GM21737 (cell line): ENCODE measurements at regions not wholly inside any gene's neighbourhood (a gene's known extent, or its start where the extent isn't known, plus 50 kb on each side); places are given as distances from the start of the nearest gene placed in this dataset.
"Not testable (repeated sequence)": the region's sequence is repeated elsewhere in the genome, so short reads cannot be mapped to it uniquely, and the experiment has no call there.

Experiments used
- ATAC-seq: cut with Tn5 transposase; IDR thresholded peaks from one replicate; pipeline ENCODE4 v1.9.1; 2021; ENCODE audit warnings: mild to moderate bottlenecking, moderate library complexity; ENCODE audit not compliant: unreplicated experiment

GRCh38 chr3:191518861-191519260 is 57.9 kb downstream of the PYDC2 start:
- ATAC-seq, result no peak

- no peak for ATAC-seq
Measured at GRCh38 chr3:191521055-191521454, 60.1 kb downstream of the PYDC2 start.

DNA sequence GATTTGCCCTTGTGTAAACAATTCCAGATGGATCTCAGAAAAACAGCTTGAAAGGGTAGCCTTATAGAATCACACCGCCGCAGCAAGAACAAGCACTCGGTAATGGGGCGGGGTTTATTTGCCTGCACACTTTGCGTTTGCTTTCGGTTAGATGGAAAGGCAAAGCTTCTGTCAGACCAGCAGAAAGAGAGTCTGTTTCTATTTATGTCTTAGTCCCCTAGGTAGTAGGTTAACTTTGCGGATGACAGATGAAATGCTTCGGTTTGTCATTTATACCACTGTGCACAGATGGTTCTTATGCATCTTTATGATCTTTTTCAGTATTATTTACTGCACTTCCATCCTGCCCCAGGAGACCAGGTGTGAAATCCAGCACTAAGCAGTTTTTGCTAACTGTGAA is 62.2 kb downstream of the PYDC2 start:
- no peak for ATAC-seq

- ATAC-seq, result no peak
Measured at GRCh38 chr3:191528589-191528988, 67.6 kb downstream of the PYDC2 start.

DNA sequence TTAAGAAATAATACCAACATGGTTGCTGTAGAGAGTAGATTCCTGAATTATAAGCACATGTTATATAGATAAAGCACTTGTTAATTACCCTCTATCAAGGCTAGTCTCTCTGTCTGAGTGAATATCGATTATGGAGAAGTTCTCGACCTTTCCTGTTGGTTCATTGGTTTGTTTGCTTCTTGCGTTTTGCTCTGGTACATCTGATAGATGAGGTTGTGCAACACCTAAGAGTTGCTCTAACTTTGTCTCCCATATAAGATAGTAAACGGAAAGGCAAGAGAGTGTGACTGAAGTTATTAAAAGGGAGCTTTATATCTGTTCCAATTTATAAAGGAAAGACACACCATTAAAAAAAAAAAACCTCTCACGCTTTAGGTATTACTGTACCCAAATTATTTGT is 69.0 kb downstream of the PYDC2 start:
- ATAC-seq, result no peak

- no peak for ATAC-seq
Measured at GRCh38 chr3:191531434-191531972, 70.5 kb downstream of the PYDC2 start.

DNA sequence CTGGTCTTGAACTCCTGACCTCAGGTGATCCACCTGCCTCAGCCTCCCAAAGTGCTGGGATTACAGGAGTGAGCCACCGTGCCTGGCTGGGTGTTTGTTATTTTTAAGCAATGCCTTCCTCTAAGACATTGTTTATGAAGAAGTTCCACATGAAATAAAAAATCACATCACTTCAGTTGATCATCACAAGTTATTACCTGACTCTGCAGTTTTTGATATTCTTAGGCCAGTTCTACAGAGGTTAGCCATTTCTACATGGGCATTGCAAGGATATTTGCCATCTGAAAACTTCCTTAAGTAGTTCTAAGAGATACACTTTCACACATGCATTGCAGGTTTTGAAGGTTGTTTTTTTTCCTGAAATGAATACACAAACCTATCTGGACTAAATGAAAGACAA is 82.1 kb downstream of the PYDC2 start:
- no peak for ATAC-seq

- no peak for ATAC-seq
Measured at GRCh38 chr3:191543897-191544296, 82.9 kb downstream of the PYDC2 start.

DNA sequence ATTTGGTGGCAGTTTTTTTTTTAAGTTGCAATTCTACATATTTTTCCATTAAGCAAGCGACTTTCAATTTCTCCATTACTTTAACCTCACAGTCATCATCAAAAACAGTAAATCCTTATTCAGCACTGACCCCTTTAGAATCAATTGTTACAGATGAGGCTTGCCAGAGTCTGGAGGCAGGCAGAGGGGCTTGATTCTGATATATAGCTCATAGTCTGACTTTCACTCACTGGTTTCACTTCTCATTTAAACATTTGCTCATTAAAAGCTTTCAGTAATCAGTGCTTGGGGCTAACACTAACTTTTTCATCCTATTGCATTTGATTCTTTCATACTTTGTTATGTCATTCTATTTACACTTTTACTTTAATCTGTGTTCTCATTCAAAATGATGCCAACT is 88.4 kb downstream of the PYDC2 start:
- no peak for ATAC-seq

DNA sequence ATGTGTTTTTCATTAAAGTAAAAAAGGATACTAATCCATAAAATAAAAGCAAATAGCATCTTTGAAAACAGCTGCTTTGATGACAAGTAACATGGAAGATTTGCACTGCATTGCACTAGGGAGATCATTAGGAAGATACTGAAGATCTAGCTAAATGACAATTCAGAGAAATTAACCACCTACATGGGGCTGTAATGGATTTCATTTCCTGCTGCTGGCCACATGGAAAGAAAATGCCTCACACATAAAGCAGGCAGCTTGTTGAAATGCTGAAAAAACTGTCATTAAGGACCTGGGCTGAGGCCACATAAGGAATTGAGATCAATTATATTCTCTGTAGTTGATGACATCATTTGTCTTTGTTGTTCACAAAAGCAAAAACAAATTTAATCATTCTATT is 94.1 kb downstream of the PYDC2 start:
- no peak for ATAC-seq

DNA sequence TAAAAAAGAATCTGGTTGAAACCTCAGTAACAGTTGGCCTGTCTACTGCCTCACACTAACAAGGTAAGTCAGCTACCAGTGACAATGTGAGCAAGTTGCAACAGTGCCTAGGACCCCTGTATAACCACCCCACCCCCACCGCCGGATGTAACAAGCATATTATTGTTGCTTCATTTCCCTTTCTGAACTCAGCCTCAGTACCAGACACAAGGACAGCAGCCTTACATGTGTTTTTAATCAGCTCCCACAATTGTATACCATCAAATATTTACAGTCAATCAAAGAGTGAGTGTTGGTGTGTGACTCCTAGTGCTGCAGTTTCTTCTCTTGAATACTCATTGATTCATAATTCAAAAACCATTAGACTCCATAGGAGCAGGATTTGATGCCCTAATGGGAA is 96.4 kb downstream of the PYDC2 start:
- ATAC-seq, result no peak

DNA sequence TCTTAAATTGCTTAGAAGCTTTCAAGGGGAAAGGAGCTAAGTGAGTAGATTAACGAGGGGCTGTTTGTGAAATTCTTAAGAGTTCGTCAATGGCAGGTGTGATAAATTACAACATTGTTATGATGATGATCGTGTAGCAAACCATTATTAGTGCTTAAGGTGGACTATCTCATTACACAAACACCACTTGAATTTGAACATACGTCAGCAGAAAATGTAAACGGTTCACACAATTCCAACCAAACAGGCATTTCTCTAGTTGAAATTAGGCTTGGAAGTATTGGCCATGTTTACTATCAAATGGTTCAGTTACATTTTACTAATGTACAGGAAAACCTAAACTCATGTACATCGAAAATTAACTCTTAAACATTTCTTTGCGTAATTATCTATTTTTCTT is 102.8 kb downstream of the PYDC2 start:
- no peak for ATAC-seq

GRCh38 chr3:191566469-191566868 is 105.5 kb downstream of the PYDC2 start:
- no peak for ATAC-seq

- ATAC-seq, result no peak
Measured at GRCh38 chr3:191568206-191568605, 107.2 kb downstream of the PYDC2 start.

DNA sequence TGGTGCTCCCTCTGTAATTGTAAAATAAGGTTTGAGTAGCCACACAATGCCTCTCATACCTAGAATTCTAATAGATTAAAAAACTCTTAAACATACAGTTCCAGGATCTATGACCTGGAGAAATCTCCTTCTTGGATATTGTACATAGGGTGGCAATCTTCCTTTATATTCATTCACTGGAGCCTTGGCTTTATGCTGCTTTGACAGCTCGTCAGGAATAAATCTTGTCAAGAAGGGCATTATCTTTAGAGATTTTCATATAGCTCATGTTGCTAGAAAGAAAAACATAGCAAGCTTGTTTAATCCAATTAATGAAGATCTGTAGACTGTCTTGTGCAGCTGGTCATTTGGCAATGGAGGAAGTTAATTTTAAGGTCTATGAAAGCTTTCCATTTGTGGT is 131.1 kb downstream of the PYDC2 start:
- no peak for ATAC-seq

GRCh38 chr3:191593486-191593885 is 132.5 kb downstream of the PYDC2 start:
- no peak for ATAC-seq

- ATAC-seq, result not testable (repeated sequence)
Measured at GRCh38 chr3:191615511-191615910, 154.5 kb downstream of the PYDC2 start.

DNA sequence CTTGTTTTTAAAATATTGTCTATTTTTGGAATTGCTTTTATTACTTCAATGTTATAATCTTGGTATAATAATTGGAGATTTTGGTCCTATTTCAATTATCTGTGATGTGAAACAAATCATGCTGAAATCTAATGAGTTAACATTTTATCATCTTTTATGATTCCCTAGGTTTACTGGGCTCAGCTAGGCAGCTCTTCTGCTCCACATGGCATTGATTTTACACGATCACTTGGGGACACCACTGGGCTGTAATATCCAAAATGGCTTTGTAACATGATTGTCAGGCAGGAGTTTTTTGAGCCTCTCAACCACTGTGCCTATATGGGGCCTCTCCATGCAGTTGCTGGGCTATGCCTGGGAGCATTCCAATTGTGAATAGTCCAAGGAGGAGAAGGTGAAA is 163.3 kb downstream of the PYDC2 start:
- ATAC-seq, result no peak

DNA sequence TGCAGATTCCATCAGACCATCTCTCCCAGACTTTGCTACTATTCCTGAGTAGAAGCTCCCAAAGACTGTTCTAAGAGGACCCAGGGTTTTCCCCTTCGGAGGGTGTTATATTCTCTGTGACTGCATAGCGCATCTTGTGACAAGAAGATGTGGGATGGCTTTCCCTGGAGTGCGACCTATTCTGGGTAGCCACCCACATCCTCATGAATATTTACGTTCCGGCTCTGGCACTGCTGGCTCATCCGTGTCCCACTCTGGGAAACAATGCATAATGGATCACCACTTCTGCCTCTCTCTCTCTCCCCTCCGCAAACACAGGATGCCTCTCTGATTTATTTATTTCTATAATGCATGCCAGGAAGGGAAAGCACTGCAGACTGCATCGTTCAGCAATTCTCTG is 166.1 kb downstream of the PYDC2 start:
- no peak for ATAC-seq

- ATAC-seq, result no peak
Measured at GRCh38 chr3:191628571-191628970, 167.6 kb downstream of the PYDC2 start.

- no peak for ATAC-seq
Measured at GRCh38 chr3:191631496-191631895, 170.5 kb downstream of the PYDC2 start.

GRCh38 chr3:191634902-191635301 is 173.9 kb downstream of the PYDC2 start:
- no peak for ATAC-seq

GRCh38 chr3:191637611-191638010 is 176.6 kb downstream of the PYDC2 start:
- no peak for ATAC-seq

- no peak for ATAC-seq
Measured at GRCh38 chr3:191641789-191642188, 180.8 kb downstream of the PYDC2 start.
